HCT116 (cell line): ENCODE measurements at regions not wholly inside any gene's neighbourhood (a gene's known extent, or its start where the extent isn't known, plus 50 kb on each side); places are given as distances from the start of the nearest gene placed in this dataset.

ENCODE experiments used
- ATAC-seq: fragments of 200-7000 bp; cut with Tn5 transposase; 2 replicates; pipeline ENCODE4 v1.9.1; 2020; ENCODE audit warnings: mild to moderate bottlenecking, moderate library complexity
- BruUV-seq: library from RNA; stranded (reverse); fragments of 400-500 nt; replicated peaks from 2 replicates; lab custom pipeline; 2021; lab: Mats Ljungman, UMichigan
- CTCF ChIA-PET: fragments of 300-600 bp; sonication (Branson Sonifier 250); formaldehyde crosslinking; loops from one replicate; lab custom pipeline; 2021; ENCODE audit warnings: antibody characterized with exemption; lab: Charles Lee
- POLR2A ChIA-PET: fragments of 300-600, 350-600 bp; sonication (Branson Sonifier 250); formaldehyde crosslinking; loops from one replicate; lab custom pipeline; 2021; ENCODE audit warnings: antibody characterized with exemption; lab: Charles Lee
- RAD21 ChIA-PET, 2 experiments: fragments of 300-600 bp; sonication (Branson Sonifier 250); formaldehyde crosslinking; loops; one replicate each; lab custom pipeline; 2023; ENCODE audit warnings: low total read pairs in 2 of 2; ENCODE audit not compliant: uncharacterized antibody in 2 of 2, unreplicated experiment in 2 of 2, low non-redundant PET in 1 of 2; lab: Charles Lee
- DNase-seq: peaks from one replicate; pipeline ENCODE4 v3.0.0-alpha.2; 2010; ENCODE audit warnings: low read depth, low spot score
- H2AFZ ChIP-seq: fragments of 200-600 bp; shearing (Covaris generic), sonication (generic); 2 replicates; pipeline ENCODE4 v1.6.1; 2017; ENCODE audit warnings: low read depth, mixed run types, mixed read lengths, antibody characterized with exemption, low read length; ENCODE audit not compliant: poor library complexity, severe bottlenecking
- H3K27ac ChIP-seq: 2 replicates; pipeline ENCODE4 v1.5.1; 2012; ENCODE audit warnings: low read depth, low read length
- H3K27me3 ChIP-seq: fragments of 200-600 bp; sonication (generic); 2 replicates; pipeline ENCODE4 v1.6.1; 2016; ENCODE audit warnings: mixed run types, low read length, mixed read lengths; ENCODE audit not compliant: insufficient read depth
- H3K36me3 ChIP-seq, 2 experiments: fragments of 200-500 bp in 1 of 2; fragments of 200-600 bp in 1 of 2; sonication (Bioruptor generic) in 1 of 2; sonication (generic) in 1 of 2; 2 replicates each; pipeline versions ENCODE4 v1.5.1 to v1.6.1; 2014 to 2016; ENCODE audit warnings: low read length in 2 of 2, inconsistent platforms in 1 of 2, mixed read lengths in 1 of 2, mixed run types in 1 of 2; ENCODE audit not compliant: insufficient read depth in 2 of 2, control insufficient read depth in 1 of 2
- H3K4me1 ChIP-seq, 2 experiments: fragments of 200-600 bp in 1 of 2; sonication (generic) in 1 of 2; 2 replicates each; pipeline versions ENCODE4 v1.5.1 to v1.6.1; 2012 to 2017; ENCODE audit warnings: low read length in 2 of 2, inconsistent platforms in 1 of 2, mild to moderate bottlenecking in 1 of 2, mixed read lengths in 1 of 2, mixed run types in 1 of 2, moderate library complexity in 1 of 2; ENCODE audit not compliant: insufficient read depth in 2 of 2, control insufficient read depth in 1 of 2
- H3K4me2 ChIP-seq: fragments of 200-600 bp; sonication (generic); 2 replicates; pipeline ENCODE4 v1.6.1; 2017; ENCODE audit warnings: mixed run types, low read length, mixed read lengths
- H3K4me3 ChIP-seq, 2 experiments: fragments of 200-600 bp in 1 of 2; sonication (generic) in 1 of 2; replicated peaks in 1 of 2; 2 replicates each; pipeline ENCODE4 v1.5.1; 2011 to 2016; ENCODE audit warnings: low read length in 2 of 2, control low read depth in 1 of 2, low read depth in 1 of 2, mild to moderate bottlenecking in 1 of 2, mixed read lengths in 1 of 2, mixed run types in 1 of 2
- H3K79me2 ChIP-seq: fragments of 200-600 bp; sonication (generic); 2 replicates; pipeline ENCODE4 v1.6.1; 2017; ENCODE audit warnings: mild to moderate bottlenecking, mixed run types, low read length, moderate library complexity, mixed read lengths; ENCODE audit not compliant: insufficient read depth
- H3K9ac ChIP-seq: fragments of 200-600 bp; sonication (generic); 2 replicates; pipeline ENCODE4 v1.6.1; 2016; ENCODE audit warnings: low read length, mixed read lengths
- H3K9me2 ChIP-seq: fragments of 200-600 bp; sonication (generic), shearing (Covaris generic); 2 replicates; pipeline ENCODE4 v1.6.1; 2017; ENCODE audit warnings: mixed run types, mild to moderate bottlenecking, moderate library complexity; ENCODE audit not compliant: insufficient read depth
- H3K9me3 ChIP-seq, 2 experiments: fragments of 200-500 bp in 1 of 2; fragments of 200-600 bp in 1 of 2; sonication (Bioruptor generic) in 1 of 2; sonication (generic) in 1 of 2; 2 replicates each; pipeline ENCODE4 v1.6.1; 2014 to 2017; ENCODE audit warnings: low read length in 2 of 2, mixed read lengths in 2 of 2, inconsistent platforms in 1 of 2, low read depth in 1 of 2, mild to moderate bottlenecking in 1 of 2, mixed run types in 1 of 2, moderate library complexity in 1 of 2; ENCODE audit not compliant: control insufficient read depth in 1 of 2, insufficient read depth in 1 of 2
- H4K20me1 ChIP-seq: fragments of 200-600 bp; sonication (generic), shearing (Covaris generic); 2 replicates; pipeline ENCODE4 v1.6.1; 2017; ENCODE audit warnings: mixed run types, mild to moderate bottlenecking, moderate library complexity; ENCODE audit not compliant: insufficient read depth
- CTCF ChIP-seq, 3 experiments: fragments of 200-600 bp in 1 of 3; sonication (generic) in 1 of 3; IDR thresholded peaks in 2 of 3; conservative IDR thresholded peaks in 1 of 3; 2 replicates each; pipeline ENCODE4 v1.5.1; 2012 to 2017; ENCODE audit warnings: low read depth in 2 of 3, low read length in 2 of 3, antibody characterized with exemption in 1 of 3, borderline replicate concordance in 1 of 3, control low read depth in 1 of 3, mild to moderate bottlenecking in 1 of 3, mixed read lengths in 1 of 3, mixed run types in 1 of 3, moderate library complexity in 1 of 3; ENCODE audit not compliant: insufficient read depth in 1 of 3
- EGR1 ChIP-seq: IDR thresholded peaks from 2 replicates; pipeline ENCODE4 v1.6.1; 2012; ENCODE audit warnings: low read depth
- EZH2phosphoT487 ChIP-seq: fragments of 200-600 bp; IDR thresholded peaks from 2 replicates; pipeline ENCODE4 v1.6.1; 2018; ENCODE audit warnings: antibody characterized with exemption, borderline replicate concordance
- FOSL1 ChIP-seq: IDR thresholded peaks from 2 replicates; pipeline ENCODE4 v1.6.1; 2012; ENCODE audit warnings: low read depth
- JUND ChIP-seq: IDR thresholded peaks from 2 replicates; pipeline ENCODE4 v1.6.1; 2012
- MAX ChIP-seq: IDR thresholded peaks from 2 replicates; pipeline ENCODE4 v1.6.1; 2012
- POLR2AphosphoS5 ChIP-seq: IDR thresholded peaks from 2 replicates; pipeline ENCODE4 v1.6.1; 2011; ENCODE audit warnings: mild to moderate bottlenecking, low read depth, low read length, moderate library complexity
- SIN3A ChIP-seq: IDR thresholded peaks from 2 replicates; pipeline ENCODE4 v1.6.1; 2012; ENCODE audit warnings: low read depth
- SRF ChIP-seq: IDR thresholded peaks from 2 replicates; pipeline ENCODE4 v1.6.1; 2012; ENCODE audit warnings: low read depth
- TCF7L2 ChIP-seq: IDR thresholded peaks from 2 replicates; pipeline ENCODE4 v1.7.0; 2011; ENCODE audit warnings: borderline replicate concordance, inconsistent platforms; ENCODE audit not compliant: insufficient read depth, insufficient read length; ENCODE audit errors: extremely low read depth
- YY1 ChIP-seq: IDR thresholded peaks from 2 replicates; pipeline ENCODE4 v1.6.1; 2011; ENCODE audit warnings: low read length, low read depth, moderate library complexity, mild to moderate bottlenecking; ENCODE audit not compliant: insufficient replicate concordance; ENCODE audit errors: extremely low read depth
- ZBTB33 ChIP-seq: IDR thresholded peaks from 2 replicates; pipeline ENCODE4 v1.6.1; 2011; ENCODE audit warnings: mild to moderate bottlenecking, low read length, moderate library complexity; ENCODE audit not compliant: insufficient replicate concordance; ENCODE audit errors: extremely low read depth
- ZFX ChIP-seq: fragments of 450-650 bp; IDR thresholded peaks from 2 replicates; pipeline ENCODE4 v1.6.1; 2017
- ZNF274 ChIP-seq: fragments of 200-500 bp; sonication (Bioruptor generic); IDR thresholded peaks from 2 replicates; pipeline ENCODE4 v1.6.1; 2014; ENCODE audit warnings: mild to moderate bottlenecking, low read depth, low read length, inconsistent platforms
- intact Hi-C: fragments of 100-400 bp; cut with micrococcal nuclease; formaldehyde crosslinking; loops from 2 replicates; pipeline ENCODE4 v1.10.0; 2022

GRCh38 chr18:60577457-60577856, 204.9 kb upstream of the MC4R start:
- Histone ChIP-seq H2AFZ (no peak overlapping the region), H4K20me1 (no peaks in the 10 kb centered on the region), H3K36me3 (no peaks in the 10 kb centered on the region), H3K9me2 (no peaks in the 10 kb centered on the region), H3K27ac (no peak overlapping the region), H3K4me2 (no peak overlapping the region), H3K4me1 (no peaks in the 10 kb centered on the region), H3K9me3 (no peaks in the 10 kb centered on the region), H3K79me2 (no peaks in the 10 kb centered on the region), H3K9ac (no peak overlapping the region), H3K27me3 (no peaks in the 10 kb centered on the region), H3K4me3 (no peak overlapping the region)
- RAD21 ChIA-PET: no interaction called here
- POLR2A ChIA-PET: no interaction called here
- no TSS peak for BruUV-seq
- no peak for TF ChIP-seq ZBTB33
- TF ChIP-seq EZH2phosphoT487: no peak
- no peak for TF ChIP-seq SIN3A
- TF ChIP-seq MAX: no peak
- TF ChIP-seq CTCF (IDR thresholded peaks at IDR 0.05 in 2 of 3, conservative IDR thresholded peaks at IDR 0.05 in 1 of 3; ENCODE audit: borderline replicate concordance in 1 of 3, insufficient read depth in 1 of 3, low read depth in 2 of 3, low read length in 2 of 3): no peak
- TF ChIP-seq SRF: no peak
- no peak for TF ChIP-seq EGR1
- no peak for TF ChIP-seq YY1
- TF ChIP-seq POLR2AphosphoS5: no peak
- TF ChIP-seq JUND: no peak
- TF ChIP-seq TCF7L2: no peak
- no peak for TF ChIP-seq ZFX
- TF ChIP-seq FOSL1: no peak
- TF ChIP-seq ZNF274: no peak
- CTCF ChIA-PET: no interaction called here
- ATAC-seq (no peak), DNase-seq (no peak)
- intact Hi-C loops: no loop called here
